Sigmoid colon (tissue), 6 donors: ENCODE measurements at regions not wholly inside any gene's neighbourhood (a gene's known extent, or its start where the extent isn't known, plus 50 kb on each side); places are given as distances from the start of the nearest gene placed in this dataset.

Experiments used
- DNase-seq: peaks from one replicate; pipeline ENCODE4 v3.0.0-alpha.2; 2019
- H3K27ac ChIP-seq, 4 donors: fragments of 200-600 bp; sonication (generic); one replicate each; pipeline ENCODE4 v1.5.1; 2016 to 2019; ENCODE audit warnings: mild to moderate bottlenecking in 1 of 4
- H3K27me3 ChIP-seq, 3 donors: fragments of 200-600 bp; sonication (generic); one replicate each; pipeline ENCODE4 v1.5.1; 2019; ENCODE audit warnings: mild to moderate bottlenecking in 1 of 3
- H3K36me3 ChIP-seq, 4 donors: fragments of 200-600 bp; sonication (generic); one replicate each; pipeline ENCODE4 v1.5.1; 2016 to 2019
- H3K4me1 ChIP-seq, 4 donors: fragments of 200-600 bp; sonication (generic); one replicate each; pipeline ENCODE4 v1.5.1; 2017 to 2019
- H3K4me3 ChIP-seq, 4 donors: fragments of 200-600 bp; sonication (generic); one replicate each; pipeline ENCODE4 v1.5.1; 2017 to 2019; ENCODE audit warnings: mild to moderate bottlenecking in 2 of 4, moderate library complexity in 1 of 4
- H3K9me3 ChIP-seq, 4 donors: fragments of 200-600 bp in 3 of 4; sonication (generic) in 3 of 4; one replicate each; pipeline versions ENCODE4 v1.5.1 to v1.6.1; 2013 to 2019
- CTCF ChIP-seq, 4 experiments: fragments of 450-650 bp in 3 of 4; fragments of 200-600 bp in 1 of 4; IDR thresholded peaks; one replicate each; pipeline ENCODE4 v1.5.1; 2016 to 2019; ENCODE audit warnings: antibody characterized with exemption in 4 of 4, mild to moderate bottlenecking in 3 of 4, moderate library complexity in 2 of 4
- EP300 ChIP-seq, 4 donors: sonication (generic); formaldehyde crosslinking; IDR thresholded peaks; one replicate each; pipeline ENCODE4 v1.6.1; 2017; ENCODE audit warnings: antibody characterized with exemption in 4 of 4
- POLR2A ChIP-seq, 2 donors: fragments of 450-650 bp; IDR thresholded peaks; one replicate each; pipeline ENCODE4 v1.6.1; 2016; ENCODE audit warnings: antibody characterized with exemption in 2 of 2, mild to moderate bottlenecking in 2 of 2, moderate library complexity in 2 of 2
- POLR2AphosphoS5 ChIP-seq, 4 donors: sonication (generic); formaldehyde crosslinking; IDR thresholded peaks; one replicate each; pipeline ENCODE4 v1.6.1; 2017; ENCODE audit warnings: antibody characterized with exemption in 4 of 4
- WGBS, 2 donors: extraction: QIAGEN DNeasy Blood & Tissue Kit; methylation state at CpG; one replicate each; pipeline ENCODE4 v1.1.7; 2013; 5-methylcytosine and 5-hydroxymethylcytosine counted together
- intact Hi-C: fragments of 100-400 bp; cut with DNase I; formaldehyde crosslinking; loops from one replicate; pipeline ENCODE4 v1.15.1; 2023
- donor health status: healthy with polysubstance abuse.
- donor health status: healthy.

GRCh38 chr15:31489801-31490646 is 163.4 kb downstream of the KLF13 start:
- peaks cover 0 to 4% (median 0%) of the 10 kb centered on the region in 4 donors for H3K9me3 ChIP-seq
- DNase-seq, result peak; percentile 75
- peak overlapping the region in 2 of 4 donors; percentile 9 to 60 for H3K27ac ChIP-seq
- intact Hi-C loops, result loop anchor here (2.0 to 5.0 kb wide), 4 partner anchors 123 to 828 kb away; partner anchors contain the start of gene MTMR10
- no peaks in the 10 kb centered on the region for H3K36me3 ChIP-seq
- H3K27me3 ChIP-seq, result peaks cover 0 to 6% (median 0%) of the 10 kb centered on the region in 3 donors
- WGBS, 2 donors, result 43 to 48% methylated on average over 12 of the region's 12 CpGs
- TF ChIP-seq EP300 (IDR thresholded peaks at IDR 0.05) (no peak), CTCF (IDR thresholded peaks at IDR 0.05) (peak; percentile 48 to 91 (median 84))
- H3K4me1 ChIP-seq, result peaks cover 0 to 20% (median 16%) of the 10 kb centered on the region in 4 donors
- H3K4me3 ChIP-seq, result no peak overlapping the region

GRCh38 chr15:31494786-31495185 is 168.2 kb downstream of the KLF13 start:
- intact Hi-C loops, result loop anchor here (5.0 kb wide), 1 partner anchor 832 kb away; no protein-coding TSS in a partner anchor
- H3K9me3 ChIP-seq, result peaks cover 0 to 4% (median 0%) of the 10 kb centered on the region in 4 donors
- H3K27me3 ChIP-seq, result no peaks in the 10 kb centered on the region
- peaks cover 0 to 3% (median 3%) of the 10 kb centered on the region in 4 donors for H3K4me1 ChIP-seq
- H3K4me3 ChIP-seq, result no peak overlapping the region
- DNase-seq, result no peak
- WGBS, 2 donors, result 83 to 90% methylated on average over 4 of the region's 4 CpGs
- no peaks in the 10 kb centered on the region for H3K36me3 ChIP-seq
- TF ChIP-seq POLR2AphosphoS5 (IDR thresholded peaks at IDR 0.05) (no peak), CTCF (IDR thresholded peaks at IDR 0.05) (no peak), POLR2A (IDR thresholded peaks at IDR 0.05) (no peak), EP300 (IDR thresholded peaks at IDR 0.05) (no peak)
- no peak overlapping the region for H3K27ac ChIP-seq

- intact Hi-C loops, result no loop called here
- WGBS, 2 donors, result 86 to 87% methylated on average over 4 of the region's 4 CpGs
- Histone ChIP-seq H3K27ac (no peak overlapping the region), H3K4me1 (no peaks in the 10 kb centered on the region), H3K27me3 (no peaks in the 10 kb centered on the region), H3K9me3 (peaks cover 0 to 4% (median 0%) of the 10 kb centered on the region in 4 donors), H3K36me3 (no peaks in the 10 kb centered on the region), H3K4me3 (no peak overlapping the region)
- TF ChIP-seq CTCF (IDR thresholded peaks at IDR 0.05) (no peak), POLR2AphosphoS5 (IDR thresholded peaks at IDR 0.05) (no peak), POLR2A (IDR thresholded peaks at IDR 0.05) (no peak), EP300 (IDR thresholded peaks at IDR 0.05) (no peak)
- DNase-seq, result no peak
Measured at GRCh38 chr15:31495281-31495680, 168.6 kb downstream of the KLF13 start.

GRCh38 chr15:31497838-31498237 is 171.2 kb downstream of the KLF13 start:
- no peak for DNase-seq
- WGBS, 2 donors, result 28 to 81% methylated on average over 2 of the region's 2 CpGs
- no peaks in the 10 kb centered on the region for H3K36me3 ChIP-seq
- no peak overlapping the region for H3K4me3 ChIP-seq
- no peaks in the 10 kb centered on the region for H3K27me3 ChIP-seq
- no peaks in the 10 kb centered on the region for H3K9me3 ChIP-seq
- intact Hi-C loops, result no loop called here
- TF ChIP-seq POLR2A (IDR thresholded peaks at IDR 0.05), result no peak
- no peak for TF ChIP-seq EP300 (IDR thresholded peaks at IDR 0.05)
- no peak for TF ChIP-seq CTCF (IDR thresholded peaks at IDR 0.05)
- no peak for TF ChIP-seq POLR2AphosphoS5 (IDR thresholded peaks at IDR 0.05)
- no peak overlapping the region for H3K27ac ChIP-seq
- no peaks in the 10 kb centered on the region for H3K4me1 ChIP-seq
